Hepatocyte (in vitro differentiated cells): ENCODE measurements at regions not wholly inside any gene's neighbourhood (a gene's known extent, or its start where the extent isn't known, plus 50 kb on each side); places are given as distances from the start of the nearest gene placed in this dataset.

Experiments used
- DNase-seq: peaks from one replicate; pipeline ENCODE4 v3.0.0-alpha.2; 2016; ENCODE audit warnings: low spot score
- H2AFZ ChIP-seq: fragments of 200-600 bp; sonication (generic); 2 replicates; pipeline ENCODE4 v1.6.0; 2016; ENCODE audit warnings: antibody characterized with exemption, mild to moderate bottlenecking
- H3K27ac ChIP-seq: fragments of 200-600 bp; sonication (generic); 2 replicates; pipeline ENCODE4 v1.5.1; 2016; ENCODE audit warnings: mild to moderate bottlenecking
- H3K27me3 ChIP-seq: fragments of 200-600 bp; sonication (generic); 2 replicates; pipeline ENCODE4 v1.6.1; 2016
- H3K36me3 ChIP-seq: fragments of 200-600 bp; sonication (generic); replicated peaks from 2 replicates; pipeline ENCODE4 v1.5.1; 2016; ENCODE audit warnings: low read depth; ENCODE audit not compliant: insufficient read depth
- H3K4me1 ChIP-seq: fragments of 200-600 bp; sonication (generic); 2 replicates; pipeline ENCODE4 v1.5.1; 2016; ENCODE audit warnings: mild to moderate bottlenecking, moderate library complexity; ENCODE audit not compliant: insufficient read depth
- H3K4me2 ChIP-seq: fragments of 200-600 bp; sonication (generic); 2 replicates; pipeline ENCODE4 v1.6.0; 2016
- H3K4me3 ChIP-seq: fragments of 200-600 bp; sonication (generic); 2 replicates; pipeline ENCODE4 v1.5.1; 2016; ENCODE audit warnings: mild to moderate bottlenecking
- H3K79me2 ChIP-seq: fragments of 200-600 bp; sonication (generic); 2 replicates; pipeline ENCODE4 v1.6.0; 2017; ENCODE audit warnings: mild to moderate bottlenecking
- H3K9me2 ChIP-seq: fragments of 200-600 bp; sonication (generic); replicated peaks from 2 replicates; pipeline ENCODE4 v1.6.0; 2017; ENCODE audit warnings: mild to moderate bottlenecking; ENCODE audit not compliant: insufficient read depth
- H3K9me3 ChIP-seq: fragments of 200-600 bp; sonication (generic); 2 replicates; pipeline ENCODE4 v1.5.1; 2016; ENCODE audit warnings: low read depth, mild to moderate bottlenecking
- H4K20me1 ChIP-seq: fragments of 200-600 bp; sonication (generic); 2 replicates; pipeline ENCODE4 v1.6.0; 2016; ENCODE audit warnings: mild to moderate bottlenecking; ENCODE audit not compliant: insufficient read depth, poor library complexity, severe bottlenecking
- CTCF ChIP-seq: fragments of 200-600 bp; sonication (generic); IDR thresholded peaks from 2 replicates; pipeline ENCODE4 v1.5.1; 2016; ENCODE audit warnings: antibody characterized with exemption, mild to moderate bottlenecking; ENCODE audit not compliant: poor library complexity
- EZH2 ChIP-seq: fragments of 200-600 bp; sonication (generic); IDR thresholded peaks from 2 replicates; pipeline ENCODE4 v1.6.1; 2016; ENCODE audit warnings: antibody characterized with exemption, mild to moderate bottlenecking, borderline replicate concordance
- EZH2phosphoT487 ChIP-seq: fragments of 200-600 bp; sonication (generic); IDR thresholded peaks from one replicate; pipeline ENCODE4 v1.6.1; 2018; ENCODE audit warnings: antibody characterized with exemption, mild to moderate bottlenecking, low read depth, moderate library complexity; ENCODE audit not compliant: unreplicated experiment, severe bottlenecking
- WGBS: methylation state at CpG from one replicate; pipeline ENCODE4 v1.1.6; 2016; ENCODE audit warnings: low lambda C conversion rate; ENCODE audit errors: missing lambda C conversion rate; 5-methylcytosine and 5-hydroxymethylcytosine counted together

- no peak for DNase-seq
- TF ChIP-seq CTCF (no peak), EZH2 (no peak), EZH2phosphoT487 (no peak)
- no peak overlapping the region for H3K27ac ChIP-seq
- no peaks in the 10 kb centered on the region for H3K36me3 ChIP-seq
- H3K9me2 ChIP-seq, result no peaks in the 10 kb centered on the region
- no peaks in the 10 kb centered on the region for H3K27me3 ChIP-seq
- no peak overlapping the region for H3K4me2 ChIP-seq
- H3K4me1 ChIP-seq, result no peaks in the 10 kb centered on the region
- no peaks in the 10 kb centered on the region for H3K79me2 ChIP-seq
- H2AFZ ChIP-seq, result no peak overlapping the region
- H4K20me1 ChIP-seq, result no peaks in the 10 kb centered on the region
- H3K9me3 ChIP-seq, result no peaks in the 10 kb centered on the region
- whole genome bisulfite sequencing, result 82% methylated on average over 5 of the region's 5 CpGs
- H3K4me3 ChIP-seq, result no peak overlapping the region
Observed at GRCh38 chr11:45518833-45519535, 146.4 kb downstream of the CHST1 start.

GRCh38 chr11:45518141-45518832 is 147.1 kb downstream of the CHST1 start:
- Histone ChIP-seq H3K9me2 (no peaks in the 10 kb centered on the region), H3K27me3 (no peaks in the 10 kb centered on the region), H4K20me1 (no peaks in the 10 kb centered on the region), H3K4me2 (no peak overlapping the region), H3K27ac (no peak overlapping the region), H3K79me2 (no peaks in the 10 kb centered on the region), H3K9me3 (no peaks in the 10 kb centered on the region), H2AFZ (no peak overlapping the region), H3K36me3 (no peaks in the 10 kb centered on the region), H3K4me1 (no peaks in the 10 kb centered on the region), H3K4me3 (no peak overlapping the region)
- DNase-seq, result no peak
- 77% methylated on average over 22 of the region's 22 CpGs for WGBS
- TF ChIP-seq EZH2, result no peak
- TF ChIP-seq CTCF, result no peak
- no peak for TF ChIP-seq EZH2phosphoT487

- no peak overlapping the region for H2AFZ ChIP-seq
- no peak for DNase-seq
- WGBS, result 92% methylated on average over 11 of the region's 11 CpGs
Observed at GRCh38 chr11:45517171-45517770, 148.2 kb downstream of the CHST1 start.

More at GRCh38 chr11:45517171-45517770, 148.2 kb downstream of the CHST1 start:
- Histone ChIP-seq H3K4me1 (no peaks in the 10 kb centered on the region), H3K27me3 (no peaks in the 10 kb centered on the region), H4K20me1 (no peaks in the 10 kb centered on the region), H3K4me2 (no peak overlapping the region), H3K36me3 (no peaks in the 10 kb centered on the region), H3K9me3 (no peaks in the 10 kb centered on the region), H3K27ac (no peak overlapping the region), H3K79me2 (no peaks in the 10 kb centered on the region), H3K4me3 (no peak overlapping the region), H3K9me2 (no peaks in the 10 kb centered on the region)
- TF ChIP-seq EZH2phosphoT487, result no peak
- no peak for TF ChIP-seq EZH2
- TF ChIP-seq CTCF, result no peak
